LHCN-M2 (cell line): ENCODE measurements at regions not wholly inside any gene's neighbourhood (a gene's known extent, or its start where the extent isn't known, plus 50 kb on each side); places are given as distances from the start of the nearest gene placed in this dataset.

Source experiments
- DNase-seq: peaks from one replicate; pipeline ENCODE4 v3.0.0-alpha.2; 2012; ENCODE audit warnings: low read depth

- DNase-seq = no peak
Observed at GRCh38 chr1:57517587-57518374, 93.9 kb upstream of the DAB1 start.

- no peak for DNase-seq
Observed at GRCh38 chr1:57512386-57512785, 88.5 kb upstream of the DAB1 start.

- DNase-seq = no peak
Observed at GRCh38 chr1:57506941-57507340, 83.1 kb upstream of the DAB1 start.

- no peak for DNase-seq
Observed at GRCh38 chr1:57503337-57503736, 79.5 kb upstream of the DAB1 start.

DNA sequence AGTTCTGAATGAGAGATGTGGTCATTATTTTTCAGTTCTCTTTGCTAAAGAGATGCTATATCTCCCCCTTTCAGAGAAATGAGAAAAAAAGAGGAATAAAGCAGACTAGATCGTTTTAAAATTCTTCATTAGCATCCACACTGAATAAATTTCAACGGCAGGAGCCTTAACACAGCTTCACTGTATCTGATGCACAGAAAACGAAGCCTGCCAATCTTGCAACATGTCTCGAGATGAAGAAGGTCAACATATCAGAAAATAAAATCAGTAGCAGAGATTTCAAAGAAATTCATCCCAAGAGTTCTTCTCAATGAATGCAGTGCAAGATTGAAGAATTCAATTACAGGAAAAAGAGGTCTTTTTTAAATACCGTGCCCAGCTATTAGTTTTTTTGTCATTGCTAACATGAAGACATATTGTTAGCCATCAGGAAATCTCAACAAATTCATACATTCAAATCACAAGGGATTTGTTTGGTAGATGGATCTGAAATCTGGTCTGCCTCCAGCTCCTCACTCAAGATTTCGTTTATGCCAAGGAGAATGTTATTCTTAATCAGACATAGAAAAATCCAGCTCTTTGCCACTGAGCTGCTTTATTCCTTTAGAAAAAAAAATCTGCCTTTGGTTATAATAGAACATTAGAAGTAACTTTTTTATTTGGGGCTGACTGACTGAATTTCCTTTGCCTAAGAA is 76.4 kb upstream of the DAB1 start:
- DNase-seq = no peak

DNA sequence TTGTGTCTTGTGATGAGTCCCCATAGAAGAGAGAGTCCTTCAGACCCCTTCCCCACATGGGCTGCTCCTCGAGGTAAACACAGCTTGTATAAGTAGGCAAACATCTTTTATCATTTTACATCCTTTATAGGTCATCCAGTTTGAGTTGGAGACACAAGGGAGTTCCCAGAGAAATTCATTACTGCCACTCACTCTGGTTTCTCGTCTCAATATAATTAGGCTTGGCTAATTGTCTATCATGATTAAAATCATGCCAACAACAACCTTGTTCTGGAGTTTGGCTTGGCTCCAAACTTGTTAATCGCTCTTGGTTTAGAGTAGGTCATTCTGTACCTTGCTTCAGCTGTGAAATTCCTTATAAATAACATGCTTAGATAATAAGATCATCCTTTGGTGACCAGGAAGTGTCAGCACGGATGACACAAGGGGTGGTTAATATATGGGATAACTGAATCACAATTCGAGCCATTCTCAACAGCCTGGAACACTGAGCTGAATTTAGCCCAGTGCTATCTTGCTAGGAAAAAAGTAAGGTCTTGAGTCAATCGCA is 70.7 kb upstream of the DAB1 start:
- DNase-seq = no peak

DNA sequence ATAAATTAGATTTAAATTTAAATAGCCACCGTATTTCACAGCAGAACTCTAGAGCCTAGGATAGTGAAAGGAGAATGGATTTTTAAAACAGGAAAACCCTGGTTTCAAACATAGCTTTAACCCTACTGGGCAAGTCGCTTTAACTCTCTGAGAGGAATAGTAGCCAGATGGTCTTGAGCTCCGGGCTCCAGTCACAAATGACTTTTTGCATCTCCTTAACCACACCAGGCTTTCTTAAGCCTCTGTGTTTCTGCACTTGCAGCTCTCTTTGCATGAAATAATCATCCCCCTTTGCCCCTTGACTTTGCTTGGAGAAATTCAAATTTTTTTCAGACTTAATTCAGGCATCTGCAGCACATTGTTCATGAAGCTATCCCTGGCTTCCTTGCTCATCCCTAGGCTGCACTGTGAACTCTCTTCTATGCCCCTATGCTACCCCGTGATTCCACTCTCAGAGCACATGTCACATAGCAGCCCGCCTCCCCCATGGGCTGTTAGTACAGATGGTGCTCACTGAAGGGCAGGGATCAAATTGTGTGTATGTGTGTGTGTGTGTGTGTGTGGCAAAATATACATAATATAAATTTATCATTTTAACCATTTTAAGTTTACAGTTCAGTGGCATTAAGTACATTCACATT is 68.8 kb upstream of the DAB1 start:
- no peak for DNase-seq

DNA sequence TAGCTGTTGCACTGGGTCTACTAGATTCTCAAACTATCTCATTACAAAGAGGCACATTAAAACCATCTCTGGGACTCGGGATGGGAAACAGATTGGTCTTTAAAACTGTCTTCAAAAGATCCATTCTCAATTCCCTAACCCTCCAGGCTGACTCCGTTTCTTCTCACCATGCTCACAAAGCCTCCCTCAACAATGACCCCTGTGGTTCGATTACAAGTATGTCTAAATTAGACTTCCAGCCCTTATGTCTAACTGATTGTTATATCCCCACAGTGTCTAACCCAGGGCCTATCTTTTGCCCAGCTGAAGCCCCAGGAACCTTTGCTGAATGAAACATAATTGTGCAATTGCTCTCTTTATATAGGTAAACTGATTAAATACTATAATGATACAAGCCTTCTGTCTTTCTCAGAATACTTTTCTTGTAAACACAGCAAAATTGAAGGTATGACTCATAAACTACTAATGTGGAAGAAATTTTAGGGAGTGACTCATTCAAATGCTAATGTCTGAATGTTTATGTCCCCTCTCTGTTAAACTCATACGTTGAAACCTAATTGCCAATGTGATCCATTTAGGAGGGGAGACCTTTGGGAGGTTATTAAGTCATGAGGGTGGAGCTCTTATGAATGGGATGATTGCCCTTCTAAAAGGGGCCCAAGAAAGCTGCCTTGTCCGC is 65.6 kb upstream of the DAB1 start:
- peak; percentile 1 for DNase-seq

DNA sequence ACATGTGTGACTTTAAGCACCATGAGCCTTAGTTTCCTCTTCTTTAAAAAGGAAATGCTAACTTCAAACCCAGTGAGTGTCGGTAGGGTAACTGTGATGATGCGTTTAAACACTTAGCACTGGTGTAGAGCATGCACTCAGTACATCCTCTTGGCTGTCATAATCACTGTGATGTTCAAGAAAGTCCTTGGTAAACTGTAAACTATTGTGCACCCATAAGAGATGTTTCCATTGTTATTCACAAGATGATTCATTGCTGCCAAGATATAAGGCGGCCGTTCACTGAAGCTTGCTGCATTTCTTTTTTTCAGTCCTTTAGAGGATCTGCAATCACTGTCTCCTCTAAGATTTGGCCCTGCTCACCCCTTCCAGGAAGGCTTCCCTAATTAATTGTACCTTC is 61.8 kb upstream of the DAB1 start:
- no peak for DNase-seq

- DNase-seq = no peak
Observed at GRCh38 chr1:57483954-57484353, 60.1 kb upstream of the DAB1 start.

GRCh38 chr1:57479471-57479870 is 55.6 kb upstream of the DAB1 start:
- no peak for DNase-seq

DNA sequence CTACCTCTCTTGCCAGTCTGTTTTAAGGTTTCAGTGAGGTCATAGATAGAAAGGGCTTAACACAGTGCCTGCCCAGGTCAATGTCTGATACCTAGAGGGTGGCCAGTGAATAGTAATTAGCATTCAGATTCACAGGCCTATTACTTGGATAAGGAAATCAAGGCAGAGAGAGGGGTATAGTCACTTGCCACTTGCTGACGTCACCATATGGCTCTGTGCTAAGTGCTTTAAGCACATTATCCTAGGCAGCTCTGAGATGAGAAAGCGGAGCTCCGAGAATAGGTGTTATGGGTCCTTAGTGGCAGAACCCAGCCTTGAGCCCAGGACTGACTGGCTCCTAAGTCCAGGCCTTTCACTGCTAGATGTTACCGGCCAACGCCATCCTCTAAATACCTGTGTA is 51.5 kb upstream of the DAB1 start:
- DNase-seq = no peak

DNA sequence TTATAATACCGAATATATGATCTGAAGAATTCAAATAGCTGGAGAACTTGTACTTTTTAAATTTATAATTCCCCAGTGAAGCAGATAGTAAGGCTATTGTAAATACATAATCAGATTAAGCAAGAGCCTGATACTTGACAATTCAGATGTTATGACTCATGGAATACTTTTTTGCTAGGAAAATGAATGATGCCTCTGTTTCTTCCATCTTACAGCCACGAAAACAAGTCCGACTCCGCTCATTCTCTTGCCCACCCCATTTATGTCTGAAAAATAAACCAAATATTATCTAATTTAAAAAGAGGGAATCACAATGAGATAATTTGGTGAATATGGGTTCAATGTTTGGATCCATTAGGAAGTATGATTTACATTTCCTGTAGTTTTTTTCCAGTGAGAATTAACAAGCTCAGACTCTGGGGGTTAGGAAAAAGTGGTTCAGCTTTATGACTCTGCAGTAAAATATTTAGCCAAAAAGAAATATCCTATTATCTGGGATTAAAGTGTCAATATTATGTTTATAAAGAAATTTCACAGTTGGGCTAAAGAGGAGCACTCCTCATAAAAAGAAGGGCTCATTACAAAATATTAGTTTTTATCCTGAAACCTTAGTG is 50.4 kb upstream of the DAB1 start:
- DNase-seq = no peak
